ENCODE measurements at regions not wholly inside any gene's neighbourhood (a gene's known extent, or its start where the extent isn't known, plus 50 kb on each side); places are given as distances from the start of the nearest gene placed in this dataset.

DNA sequence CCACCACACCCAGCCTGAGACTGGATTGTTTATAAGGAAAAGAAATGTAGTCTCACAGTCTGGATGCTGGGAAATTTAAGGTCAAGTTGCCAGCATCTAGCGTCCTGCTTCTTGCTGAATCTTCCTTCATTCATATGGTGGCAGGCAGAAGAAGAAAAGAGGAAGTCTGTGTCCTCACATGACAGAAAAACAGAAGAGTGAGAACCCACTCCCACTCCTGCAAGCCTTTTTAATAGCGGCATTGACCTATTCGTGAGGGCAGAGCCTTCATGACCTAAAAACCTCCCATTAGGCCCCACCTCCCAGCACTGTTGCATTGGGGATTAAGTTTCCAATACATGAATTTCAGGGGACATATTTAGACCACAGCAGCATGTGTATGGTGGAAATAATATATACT is 160.8 kb upstream of the BMP2 start:
- Histone ChIP-seq H3K9me3 (ENCODE audit: control insufficient read depth in 2 of 2, low read length in 2 of 2) (no peaks in the 10 kb centered on the region), H3K27me3 (ENCODE audit: control insufficient read depth, insufficient read depth, low read length) (no peaks in the 10 kb centered on the region), H3K36me3 (ENCODE audit: control insufficient read depth, insufficient read depth, low read length) (no peaks in the 10 kb centered on the region), H3K4me3 (ENCODE audit: low read depth, low read length) (no peak overlapping the region), H3K27ac (ENCODE audit: insufficient read depth, low read length, poor library complexity, severe bottlenecking) (no peak overlapping the region), H3K4me1 (ENCODE audit: control insufficient read depth, insufficient read depth, low read length, poor library complexity, severe bottlenecking) (no peaks in the 10 kb centered on the region)
- DNase-seq: no peak
- H3K36me3 Mint-ChIP-seq: no peaks in the 10 kb centered on the region
- ATAC-seq (ENCODE audit: low read depth in 2 of 2): no peak
- H3K27me3 Mint-ChIP-seq: no peaks in the 10 kb centered on the region
- H3K27ac Mint-ChIP-seq: no peak overlapping the region
- H3K4me1 Mint-ChIP-seq: no peaks in the 10 kb centered on the region
- peaks cover 0 to 8% (median under 1%) of the 10 kb centered on the region in 7 donors for H3K9me3 Mint-ChIP-seq
- no peak overlapping the region for H3K4me3 Mint-ChIP-seq

DNA sequence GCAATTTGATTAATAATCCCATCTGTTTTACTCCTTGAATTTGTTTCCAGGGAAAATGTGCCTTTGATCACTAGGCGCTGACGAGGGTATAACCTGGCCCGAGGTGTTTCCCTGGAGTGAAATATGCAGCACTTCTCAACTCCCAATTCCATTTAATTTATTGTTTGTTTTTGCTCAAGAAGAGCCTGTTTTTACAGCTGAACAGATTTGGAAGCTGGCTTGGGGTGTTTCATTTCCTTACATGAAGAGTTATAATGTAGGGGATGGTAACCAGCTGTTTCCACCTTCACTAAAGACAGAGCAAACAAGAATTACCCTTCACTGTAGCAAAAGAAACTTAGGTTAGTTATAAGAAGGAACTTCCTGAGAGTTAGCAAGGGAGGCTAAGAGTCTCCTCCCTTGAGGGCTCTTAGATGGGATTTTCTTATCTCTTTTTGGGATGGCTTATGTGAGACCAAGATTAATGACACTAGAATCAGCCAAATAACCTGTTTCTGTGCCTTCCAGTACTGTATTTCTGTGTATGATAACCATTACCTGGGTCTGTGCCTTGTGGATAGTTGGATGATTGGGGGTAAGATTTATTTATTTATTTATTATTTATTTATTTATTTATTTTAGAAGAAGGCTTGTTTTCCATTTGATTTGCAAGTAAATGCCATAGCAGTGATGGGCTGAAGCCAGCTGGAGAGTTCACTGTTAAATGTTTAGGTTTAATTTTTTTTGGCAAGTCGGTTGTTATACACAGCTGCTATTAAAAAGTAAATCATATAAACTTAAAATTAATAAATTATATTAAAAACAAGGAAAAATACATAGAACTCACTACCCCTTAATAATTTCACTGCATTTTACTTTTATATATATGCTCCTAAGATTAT is 162.2 kb upstream of the BMP2 start:
- Mint-ChIP-seq H3K27ac (no peak overlapping the region), H3K4me3 (no peak overlapping the region), H3K27me3 (no peaks in the 10 kb centered on the region), H3K4me1 (no peaks in the 10 kb centered on the region), H3K36me3 (no peaks in the 10 kb centered on the region), H3K9me3 (peaks cover 0 to 8% (median 3%) of the 10 kb centered on the region in 7 donors)
- no peak for ATAC-seq (ENCODE audit: low read depth in 2 of 2)
- Histone ChIP-seq H3K27me3 (ENCODE audit: control insufficient read depth, insufficient read depth, low read length) (no peaks in the 10 kb centered on the region), H3K36me3 (ENCODE audit: control insufficient read depth, insufficient read depth, low read length) (no peaks in the 10 kb centered on the region), H3K4me3 (ENCODE audit: low read depth, low read length) (no peak overlapping the region), H3K4me1 (ENCODE audit: control insufficient read depth, insufficient read depth, low read length, poor library complexity, severe bottlenecking) (no peaks in the 10 kb centered on the region), H3K27ac (ENCODE audit: insufficient read depth, low read length, poor library complexity, severe bottlenecking) (no peak overlapping the region), H3K9me3 (ENCODE audit: control insufficient read depth in 2 of 2, low read length in 2 of 2) (no peaks in the 10 kb centered on the region)
- no peak for DNase-seq

DNA sequence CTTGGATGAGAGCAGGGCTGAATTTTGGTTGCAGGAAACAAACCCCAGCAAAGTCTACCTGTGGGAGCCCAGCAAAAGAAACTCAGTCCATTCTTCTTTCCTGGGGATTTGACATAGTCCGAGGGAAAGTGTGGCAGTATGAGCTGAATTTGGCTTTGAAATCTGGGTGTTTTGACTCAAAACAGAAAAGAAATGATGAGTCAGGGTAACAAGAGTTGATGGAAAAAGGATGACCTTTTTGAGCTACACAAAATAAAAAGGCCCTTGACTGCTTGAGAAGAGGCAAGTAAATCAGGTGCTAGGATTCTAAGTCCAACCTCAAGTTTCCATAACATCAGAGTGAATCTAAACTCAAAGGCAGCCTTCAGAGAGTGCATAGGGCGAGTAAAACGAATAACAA is 163.3 kb upstream of the BMP2 start:
- DNase-seq (no peak), ATAC-seq (ENCODE audit: low read depth in 2 of 2) (no peak)
- H3K4me3 ChIP-seq (ENCODE audit: low read depth, low read length): no peak overlapping the region
- Mint-ChIP-seq H3K4me3 (no peak overlapping the region), H3K27ac (no peak overlapping the region), H3K4me1 (no peaks in the 10 kb centered on the region), H3K9me3 (peaks cover 0 to 8% (median 4%) of the 10 kb centered on the region in 7 donors), H3K27me3 (no peaks in the 10 kb centered on the region), H3K36me3 (no peaks in the 10 kb centered on the region)
- H3K4me1 ChIP-seq (ENCODE audit: control insufficient read depth, insufficient read depth, low read length, poor library complexity, severe bottlenecking): no peaks in the 10 kb centered on the region
- H3K27me3 ChIP-seq (ENCODE audit: control insufficient read depth, insufficient read depth, low read length): no peaks in the 10 kb centered on the region
- no peaks in the 10 kb centered on the region for H3K9me3 ChIP-seq (ENCODE audit: control insufficient read depth in 2 of 2, low read length in 2 of 2)
- no peak overlapping the region for H3K27ac ChIP-seq (ENCODE audit: insufficient read depth, low read length, poor library complexity, severe bottlenecking)
- no peaks in the 10 kb centered on the region for H3K36me3 ChIP-seq (ENCODE audit: control insufficient read depth, insufficient read depth, low read length)

DNA sequence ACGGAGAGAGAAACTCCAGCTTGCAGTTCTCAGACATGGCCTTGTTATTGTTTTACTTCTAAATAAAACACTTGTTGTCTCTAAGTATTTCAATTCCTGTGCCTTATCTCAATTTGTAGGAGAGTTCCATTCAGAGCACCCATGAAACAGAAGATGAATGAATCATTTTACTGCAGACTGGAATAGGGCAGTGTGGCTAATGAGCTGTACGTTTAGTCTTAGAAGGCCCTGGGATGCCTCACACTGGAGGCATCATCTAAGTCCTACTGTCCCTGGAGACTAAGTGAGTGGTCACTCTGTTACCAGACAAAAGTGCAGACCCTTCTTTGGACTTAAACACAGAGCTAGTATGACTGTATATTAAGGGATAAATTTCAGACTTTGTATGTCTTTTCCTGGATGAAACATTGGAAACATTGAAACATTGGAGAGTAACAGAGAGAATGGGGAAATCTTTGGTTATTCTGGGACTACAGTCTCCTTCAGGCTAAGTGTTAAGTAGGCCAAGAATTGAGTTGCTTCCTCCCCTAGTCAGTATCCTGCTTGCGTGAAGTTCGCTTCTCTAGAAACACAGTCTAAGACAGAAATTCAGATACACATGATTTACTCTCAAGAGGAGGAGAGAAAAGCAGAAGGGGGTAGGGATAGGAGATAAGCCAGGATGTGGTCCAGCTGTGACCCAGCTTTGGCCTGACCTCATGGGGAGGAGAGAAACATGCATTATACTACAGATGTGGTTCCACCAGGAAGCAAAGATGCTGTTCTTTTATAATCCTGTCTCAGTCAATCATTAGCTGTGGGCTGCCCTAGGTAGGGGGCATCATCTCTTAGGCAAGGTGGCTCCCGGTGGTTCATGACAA is 167.4 kb upstream of the BMP2 start:
- no peak overlapping the region for H3K4me3 ChIP-seq (ENCODE audit: low read depth, low read length)
- H3K27ac ChIP-seq (ENCODE audit: insufficient read depth, low read length, poor library complexity, severe bottlenecking): no peak overlapping the region
- no peaks in the 10 kb centered on the region for H3K36me3 ChIP-seq (ENCODE audit: control insufficient read depth, insufficient read depth, low read length)
- no peaks in the 10 kb centered on the region for H3K4me1 ChIP-seq (ENCODE audit: control insufficient read depth, insufficient read depth, low read length, poor library complexity, severe bottlenecking)
- H3K9me3 Mint-ChIP-seq: peaks cover 0 to 8% (median 1%) of the 10 kb centered on the region in 7 donors
- ATAC-seq (ENCODE audit: low read depth in 2 of 2) (no peak), DNase-seq (no peak)
- H3K4me3 Mint-ChIP-seq: no peak overlapping the region
- H3K36me3 Mint-ChIP-seq: no peaks in the 10 kb centered on the region
- H3K27ac Mint-ChIP-seq: no peak overlapping the region
- no peaks in the 10 kb centered on the region for H3K27me3 Mint-ChIP-seq
- H3K9me3 ChIP-seq (ENCODE audit: control insufficient read depth in 2 of 2, low read length in 2 of 2): no peaks in the 10 kb centered on the region
- H3K4me1 Mint-ChIP-seq: no peaks in the 10 kb centered on the region
- no peaks in the 10 kb centered on the region for H3K27me3 ChIP-seq (ENCODE audit: control insufficient read depth, insufficient read depth, low read length)

GRCh38 chr20:6595704-6596103 is 171.8 kb upstream of the BMP2 start:
- peaks cover 0 to 16% (median 2%) of the 10 kb centered on the region in 7 donors for H3K9me3 Mint-ChIP-seq
- no peak overlapping the region for H3K27ac Mint-ChIP-seq

GRCh38 chr20:6590891-6591637 is 176.4 kb upstream of the BMP2 start:
- H3K36me3 ChIP-seq (ENCODE audit: control insufficient read depth, insufficient read depth, low read length): no peaks in the 10 kb centered on the region
- H3K27me3 Mint-ChIP-seq: no peaks in the 10 kb centered on the region
- peaks cover 0 to 19% (median 2%) of the 10 kb centered on the region in 7 donors for H3K9me3 Mint-ChIP-seq
- no peak overlapping the region for H3K4me3 Mint-ChIP-seq
- no peak overlapping the region for H3K27ac ChIP-seq (ENCODE audit: insufficient read depth, low read length, poor library complexity, severe bottlenecking)
- no peaks in the 10 kb centered on the region for H3K27me3 ChIP-seq (ENCODE audit: control insufficient read depth, insufficient read depth, low read length)
- H3K4me1 Mint-ChIP-seq: no peaks in the 10 kb centered on the region
- H3K9me3 ChIP-seq (ENCODE audit: control insufficient read depth in 2 of 2, low read length in 2 of 2): no peaks in the 10 kb centered on the region
- no peak overlapping the region for H3K4me3 ChIP-seq (ENCODE audit: low read depth, low read length)
- ATAC-seq (ENCODE audit: low read depth in 2 of 2): no peak
- no peaks in the 10 kb centered on the region for H3K36me3 Mint-ChIP-seq
- no peak overlapping the region for H3K27ac Mint-ChIP-seq
- H3K4me1 ChIP-seq (ENCODE audit: control insufficient read depth, insufficient read depth, low read length, poor library complexity, severe bottlenecking): no peaks in the 10 kb centered on the region
- no peak for DNase-seq

More at GRCh38 chr20:6595704-6596103, 171.8 kb upstream of the BMP2 start:
- H3K27ac ChIP-seq (ENCODE audit: insufficient read depth, low read length, poor library complexity, severe bottlenecking): no peak overlapping the region
- Mint-ChIP-seq H3K4me1 (no peaks in the 10 kb centered on the region), H3K4me3 (no peak overlapping the region), H3K27me3 (no peaks in the 10 kb centered on the region), H3K36me3 (no peaks in the 10 kb centered on the region)
- no peaks in the 10 kb centered on the region for H3K9me3 ChIP-seq (ENCODE audit: control insufficient read depth in 2 of 2, low read length in 2 of 2)
- H3K27me3 ChIP-seq (ENCODE audit: control insufficient read depth, insufficient read depth, low read length): no peaks in the 10 kb centered on the region
- H3K4me1 ChIP-seq (ENCODE audit: control insufficient read depth, insufficient read depth, low read length, poor library complexity, severe bottlenecking): no peaks in the 10 kb centered on the region
- no peak for ATAC-seq (ENCODE audit: low read depth in 2 of 2)
- no peak overlapping the region for H3K4me3 ChIP-seq (ENCODE audit: low read depth, low read length)
- H3K36me3 ChIP-seq (ENCODE audit: control insufficient read depth, insufficient read depth, low read length): no peaks in the 10 kb centered on the region
- DNase-seq: no peak

- Mint-ChIP-seq H3K4me1 (no peaks in the 10 kb centered on the region), H3K9me3 (peaks cover 0 to 16% (median 2%) of the 10 kb centered on the region in 7 donors), H3K27me3 (no peaks in the 10 kb centered on the region), H3K27ac (no peak overlapping the region), H3K4me3 (no peak overlapping the region), H3K36me3 (no peaks in the 10 kb centered on the region)
- Histone ChIP-seq H3K9me3 (ENCODE audit: control insufficient read depth in 2 of 2, low read length in 2 of 2) (no peaks in the 10 kb centered on the region), H3K27ac (ENCODE audit: insufficient read depth, low read length, poor library complexity, severe bottlenecking) (no peak overlapping the region), H3K36me3 (ENCODE audit: control insufficient read depth, insufficient read depth, low read length) (no peaks in the 10 kb centered on the region), H3K27me3 (ENCODE audit: control insufficient read depth, insufficient read depth, low read length) (no peaks in the 10 kb centered on the region), H3K4me3 (ENCODE audit: low read depth, low read length) (no peak overlapping the region), H3K4me1 (ENCODE audit: control insufficient read depth, insufficient read depth, low read length, poor library complexity, severe bottlenecking) (no peaks in the 10 kb centered on the region)
- DNase-seq (no peak), ATAC-seq (ENCODE audit: low read depth in 2 of 2) (no peak)
Observed at GRCh38 chr20:6588296-6588695, 179.2 kb upstream of the BMP2 start.
